Endothelial cell of umbilical vein (primary cell): ENCODE measurements at regions not wholly inside any gene's neighbourhood (a gene's known extent, or its start where the extent isn't known, plus 50 kb on each side); places are given as distances from the start of the nearest gene placed in this dataset.

Experiments used
- BruUV-seq: library from RNA; stranded (reverse); fragments of 400-500 nt; replicated peaks from 2 replicates; lab custom pipeline; 2021; lab: Mats Ljungman, UMichigan
- CTCF ChIA-PET: fragments of 300-600, 350-600 bp; sonication (Branson Sonifier 250); formaldehyde crosslinking; loops from one replicate; lab custom pipeline; 2021; ENCODE audit warnings: antibody characterized with exemption, inconsistent platforms; lab: Charles Lee
- POLR2A ChIA-PET: fragments of 300-600, 350-600 bp; sonication (Branson Sonifier 250); formaldehyde crosslinking; loops from one replicate; lab custom pipeline; 2021; ENCODE audit warnings: antibody characterized with exemption, inconsistent platforms; lab: Charles Lee
- DNase-seq: peaks from one replicate; pipeline ENCODE4 v3.0.0-alpha.2; 2011; ENCODE audit warnings: low read depth, low spot score
- FAIRE-seq: peaks from 2 replicates; lab custom pipeline; 2011; peaks lifted over from hg19 to GRCh38; lab: Jason Lieb, UNC
- H2AFZ ChIP-seq: 2 replicates; pipeline ENCODE4 v1.6.0; 2012; ENCODE audit warnings: low read depth, low read length, control low read depth, inconsistent platforms
- H3K27ac ChIP-seq: 2 replicates; pipeline ENCODE4 v1.5.1; 2011; ENCODE audit warnings: low read depth, mild to moderate bottlenecking, control low read depth, low read length, moderate library complexity; ENCODE audit not compliant: insufficient read depth
- H3K27me3 ChIP-seq, 2 experiments: 2 replicates each; pipeline versions ENCODE4 v1.6.0 to v1.6.1; 2011; ENCODE audit warnings: low read length in 2 of 2, mixed read lengths in 1 of 2; ENCODE audit not compliant: control insufficient read depth in 2 of 2, insufficient read depth in 2 of 2
- H3K36me3 ChIP-seq, 2 experiments: 2 replicates in 1 of 2; 3 replicates in 1 of 2; pipeline ENCODE4 v1.5.1; 2011; ENCODE audit warnings: low read length in 2 of 2, mild to moderate bottlenecking in 1 of 2, moderate library complexity in 1 of 2; ENCODE audit not compliant: control insufficient read depth in 2 of 2, insufficient read depth in 2 of 2; ENCODE audit errors: extremely low read depth in 1 of 2
- H3K4me1 ChIP-seq: 3 replicates; pipeline ENCODE4 v1.5.1; 2011; ENCODE audit warnings: mild to moderate bottlenecking, low read length; ENCODE audit not compliant: control insufficient read depth, insufficient read depth; ENCODE audit errors: extremely low read depth
- H3K4me2 ChIP-seq: 2 replicates; pipeline ENCODE4 v1.6.1; 2011; ENCODE audit warnings: low read length, control low read depth, mixed read lengths; ENCODE audit not compliant: insufficient read depth
- H3K4me3 ChIP-seq, 3 experiments: fragments of 200-600 bp in 1 of 3; sonication (generic), shearing (Covaris generic) in 1 of 3; replicated peaks in 1 of 3; 2 replicates each; pipeline ENCODE4 v1.5.1; 2011 to 2016; ENCODE audit warnings: control low read depth in 3 of 3, low read length in 3 of 3, mild to moderate bottlenecking in 2 of 3, inconsistent platforms in 1 of 3, low read depth in 1 of 3, moderate library complexity in 1 of 3; ENCODE audit not compliant: insufficient read depth in 1 of 3
- H3K79me2 ChIP-seq: 2 replicates; pipeline ENCODE4 v1.6.0; 2012; ENCODE audit warnings: low read length, inconsistent platforms; ENCODE audit not compliant: control insufficient read depth, insufficient read depth
- H3K9ac ChIP-seq: replicated peaks from 2 replicates; pipeline ENCODE3; 2011; ENCODE audit warnings: low read length, control low read depth; ENCODE audit not compliant: insufficient read depth; ENCODE audit errors: extremely low read depth
- H3K9me1 ChIP-seq: replicated peaks from 3 replicates; pipeline ENCODE4 v1.6.0; 2011; ENCODE audit warnings: mild to moderate bottlenecking, low read length; ENCODE audit not compliant: control insufficient read depth, insufficient read depth; ENCODE audit errors: extremely low read depth
- H3K9me3 ChIP-seq: replicated peaks from 2 replicates; pipeline ENCODE4 v1.5.1; 2012; ENCODE audit warnings: low read length, inconsistent platforms; ENCODE audit not compliant: control insufficient read depth, insufficient read depth
- H4K20me1 ChIP-seq: replicated peaks from 2 replicates; pipeline ENCODE3; 2011; ENCODE audit warnings: mild to moderate bottlenecking, low read length; ENCODE audit not compliant: control insufficient read depth, insufficient read depth; ENCODE audit errors: extremely low read depth
- EZH2 ChIP-seq: IDR thresholded peaks from 2 replicates; pipeline ENCODE4 v1.6.1; 2012; ENCODE audit warnings: borderline replicate concordance, low read depth, mild to moderate bottlenecking, moderate library complexity, low read length, inconsistent platforms; ENCODE audit not compliant: severe bottlenecking
- FOS ChIP-seq: IDR thresholded peaks from 2 replicates; pipeline ENCODE4 v1.6.1; 2011; ENCODE audit warnings: mild to moderate bottlenecking, low read length, moderate library complexity, borderline replicate concordance; ENCODE audit not compliant: insufficient read depth
- GATA2 ChIP-seq: IDR thresholded peaks from 2 replicates; pipeline ENCODE4 v1.7.0; 2011; ENCODE audit warnings: low read depth, mild to moderate bottlenecking, moderate library complexity, mixed read lengths, low read length; ENCODE audit not compliant: insufficient read length, insufficient read depth
- JUN ChIP-seq: IDR thresholded peaks from 2 replicates; pipeline ENCODE4 v1.6.1; 2011; ENCODE audit warnings: borderline replicate concordance, low read depth; ENCODE audit not compliant: insufficient read length, insufficient read depth
- MYC ChIP-seq: IDR thresholded peaks from one replicate; pipeline ENCODE4 v1.6.1; 2011; ENCODE audit warnings: mild to moderate bottlenecking, low read depth, low read length
- POLR2A ChIP-seq: IDR thresholded peaks from 2 replicates; pipeline ENCODE4 v1.6.1; 2012; ENCODE audit warnings: low read depth, mild to moderate bottlenecking, control low read depth, low read length
- POLR2AphosphoS5 ChIP-seq: IDR thresholded peaks from 2 replicates; pipeline ENCODE4 v1.6.1; 2012; ENCODE audit warnings: low read depth, mild to moderate bottlenecking, control low read depth, low read length, moderate library complexity; ENCODE audit not compliant: insufficient read depth
- dilution Hi-C: fragments of 300-500 bp; cut with MboI; formaldehyde crosslinking; loops from one replicate; pipeline ENCODE4 v1.15.0; 2019; ENCODE audit warnings: low sequenced_read_pairs; ENCODE audit not compliant: extremely low pct_ligation_motif_present
- intact Hi-C: fragments of 100-400 bp; cut with micrococcal nuclease; formaldehyde crosslinking; loops from one replicate; pipeline ENCODE4 v1.10.0; 2022
- TF ChIP-seq, protein P1 (sequence below): IDR thresholded peaks from 2 replicates; pipeline ENCODE4 v1.6.1; 2011; ENCODE audit not compliant: insufficient read depth, insufficient read length
- TF ChIP-seq, protein P2 (sequence below), 2 donors: IDR thresholded peaks; 1 replicate in 1 of 2; 2 replicates in 1 of 2; pipeline ENCODE4 v1.5.1; 2011; ENCODE audit warnings: low read length in 2 of 2, mild to moderate bottlenecking in 2 of 2, moderate library complexity in 2 of 2, control low read depth in 1 of 2, inconsistent platforms in 1 of 2, low read depth in 1 of 2; ENCODE audit not compliant: insufficient read depth in 1 of 2; ENCODE audit errors: extremely low read depth in 1 of 2

- Histone ChIP-seq H2AFZ (no peak overlapping the region), H3K9me1 (no peaks in the 10 kb centered on the region), H3K27ac (no peak overlapping the region), H3K9me3 (no peaks in the 10 kb centered on the region), H3K4me1 (no peaks in the 10 kb centered on the region), H4K20me1 (no peaks in the 10 kb centered on the region), H3K79me2 (no peaks in the 10 kb centered on the region), H3K36me3 (no peaks in the 10 kb centered on the region), H3K4me2 (no peak overlapping the region), H3K9ac (no peak overlapping the region), H3K27me3 (peaks cover 0 to 3% of the 10 kb centered on the region in 2 experiments), H3K4me3 (no peak overlapping the region)
- intact Hi-C loops = loop anchor here (10.0 kb wide), 1 partner anchor 391 kb away; no protein-coding TSS in a partner anchor
- dilution Hi-C loops = no loop called here
- POLR2A ChIA-PET = no interaction called here
- no TSS peak for BruUV-seq
- TF ChIP-seq JUN (no peak), GATA2 (no peak), FOS (no peak), POLR2AphosphoS5 (no peak)
- TF ChIP-seq, protein P1, sequence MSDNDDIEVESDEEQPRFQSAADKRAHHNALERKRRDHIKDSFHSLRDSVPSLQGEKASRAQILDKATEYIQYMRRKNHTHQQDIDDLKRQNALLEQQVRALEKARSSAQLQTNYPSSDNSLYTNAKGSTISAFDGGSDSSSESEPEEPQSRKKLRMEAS = no peak
- CTCF ChIA-PET = no interaction called here
- FAIRE-seq = no peak
- no peak for DNase-seq
Observed at GRCh38 chr10:43923328-43923727, 274.6 kb upstream of the ZNF32 start.

- TF ChIP-seq GATA2 = no peak
- TF ChIP-seq, protein P1 = no peak
- TF ChIP-seq JUN = no peak
- TF ChIP-seq POLR2AphosphoS5 = no peak
- no peak for TF ChIP-seq POLR2A
- no peak for TF ChIP-seq MYC
- TF ChIP-seq EZH2 = no peak
- TF ChIP-seq FOS = no peak
- TF ChIP-seq, protein P2, sequence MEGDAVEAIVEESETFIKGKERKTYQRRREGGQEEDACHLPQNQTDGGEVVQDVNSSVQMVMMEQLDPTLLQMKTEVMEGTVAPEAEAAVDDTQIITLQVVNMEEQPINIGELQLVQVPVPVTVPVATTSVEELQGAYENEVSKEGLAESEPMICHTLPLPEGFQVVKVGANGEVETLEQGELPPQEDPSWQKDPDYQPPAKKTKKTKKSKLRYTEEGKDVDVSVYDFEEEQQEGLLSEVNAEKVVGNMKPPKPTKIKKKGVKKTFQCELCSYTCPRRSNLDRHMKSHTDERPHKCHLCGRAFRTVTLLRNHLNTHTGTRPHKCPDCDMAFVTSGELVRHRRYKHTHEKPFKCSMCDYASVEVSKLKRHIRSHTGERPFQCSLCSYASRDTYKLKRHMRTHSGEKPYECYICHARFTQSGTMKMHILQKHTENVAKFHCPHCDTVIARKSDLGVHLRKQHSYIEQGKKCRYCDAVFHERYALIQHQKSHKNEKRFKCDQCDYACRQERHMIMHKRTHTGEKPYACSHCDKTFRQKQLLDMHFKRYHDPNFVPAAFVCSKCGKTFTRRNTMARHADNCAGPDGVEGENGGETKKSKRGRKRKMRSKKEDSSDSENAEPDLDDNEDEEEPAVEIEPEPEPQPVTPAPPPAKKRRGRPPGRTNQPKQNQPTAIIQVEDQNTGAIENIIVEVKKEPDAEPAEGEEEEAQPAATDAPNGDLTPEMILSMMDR (IDR thresholded peaks at IDR 0.05; ENCODE audit: extremely low read depth in 1 of 2, insufficient read depth in 1 of 2, low read depth in 1 of 2, low read length in 2 of 2) = no peak
- no peak overlapping the region for H3K9ac ChIP-seq
- intact Hi-C loops = loop anchor here (10.0 kb wide), 1 partner anchor 392 kb away; no protein-coding TSS in a partner anchor
- BruUV-seq = no TSS peak
- H3K27me3 ChIP-seq = peaks cover 0 to 3% of the 10 kb centered on the region in 2 experiments
- no peak for DNase-seq
- H2AFZ ChIP-seq = no peak overlapping the region
- H3K4me3 ChIP-seq = no peak overlapping the region
- dilution Hi-C loops = no loop called here
- H3K4me2 ChIP-seq = no peak overlapping the region
- no peaks in the 10 kb centered on the region for H3K9me1 ChIP-seq
- no peaks in the 10 kb centered on the region for H3K79me2 ChIP-seq
- FAIRE-seq = no peak
- ChIA-PET CTCF (no interaction called here), POLR2A (no interaction called here)
- H3K36me3 ChIP-seq = no peaks in the 10 kb centered on the region
- H3K4me1 ChIP-seq = no peaks in the 10 kb centered on the region
- H4K20me1 ChIP-seq = no peaks in the 10 kb centered on the region
- no peaks in the 10 kb centered on the region for H3K9me3 ChIP-seq
- H3K27ac ChIP-seq = no peak overlapping the region
Observed at GRCh38 chr10:43922335-43923280, 273.9 kb upstream of the ZNF32 start.
